Breast epithelium (tissue), 4 donors: ENCODE measurements at regions not wholly inside any gene's neighbourhood (a gene's known extent, or its start where the extent isn't known, plus 50 kb on each side); places are given as distances from the start of the nearest gene placed in this dataset.

Experiments
- DNase-seq, 2 donors: peaks; one replicate each; pipeline ENCODE4 v3.0.0-alpha.2; 2019; ENCODE audit warnings: low spot score in 2 of 2
- H3K27ac ChIP-seq, 2 donors: fragments of 200-600 bp; sonication (generic) in 1 of 2; one replicate each; pipeline ENCODE4 v1.5.1; 2016 to 2019; ENCODE audit warnings: mild to moderate bottlenecking in 1 of 2
- H3K27me3 ChIP-seq, 2 donors: fragments of 200-600 bp; sonication (generic) in 1 of 2; one replicate each; pipeline versions ENCODE4 v1.5.1 to v1.6.0; 2017 to 2019; ENCODE audit warnings: control low read depth in 1 of 2, mild to moderate bottlenecking in 1 of 2
- H3K36me3 ChIP-seq: fragments of 200-600 bp; one replicate; pipeline ENCODE4 v1.5.1; 2019
- H3K4me1 ChIP-seq, 2 donors: fragments of 200-600 bp; sonication (generic); one replicate each; pipeline ENCODE4 v1.5.1; 2016 to 2019; ENCODE audit warnings: control low read depth in 1 of 2
- H3K4me3 ChIP-seq, 3 donors: fragments of 200-600 bp; sonication (generic); 1 replicate in 2 of 3; 2 replicates in 1 of 3; pipeline ENCODE4 v1.5.1; 2016 to 2019; ENCODE audit warnings: mild to moderate bottlenecking in 3 of 3, moderate library complexity in 2 of 3
- H3K9me3 ChIP-seq, 2 donors: fragments of 200-600 bp; sonication (generic) in 1 of 2; one replicate each; pipeline ENCODE4 v1.5.1; 2016 to 2019; ENCODE audit warnings: control low read depth in 1 of 2
- POLR2A ChIP-seq: fragments of 450-650 bp; IDR thresholded peaks from one replicate; pipeline ENCODE4 v1.6.1; 2016; ENCODE audit warnings: antibody characterized with exemption, mild to moderate bottlenecking, moderate library complexity
- POLR2AphosphoS5 ChIP-seq, 3 donors: sonication (generic); formaldehyde crosslinking; IDR thresholded peaks; one replicate each; pipeline ENCODE4 v1.6.1; 2017; ENCODE audit warnings: antibody characterized with exemption in 3 of 3
- intact Hi-C: fragments of 100-400 bp; cut with DNase I; formaldehyde crosslinking; loops from one replicate; pipeline ENCODE4 v1.15.1; 2023; ENCODE audit warnings: low total_unique reads
- TF ChIP-seq, protein P1 (sequence below), 3 donors: fragments of 450-650 bp; IDR thresholded peaks; one replicate each; pipeline ENCODE4 v1.5.1; 2016 to 2017; ENCODE audit warnings: antibody characterized with exemption in 3 of 3, mild to moderate bottlenecking in 3 of 3, moderate library complexity in 3 of 3

DNA sequence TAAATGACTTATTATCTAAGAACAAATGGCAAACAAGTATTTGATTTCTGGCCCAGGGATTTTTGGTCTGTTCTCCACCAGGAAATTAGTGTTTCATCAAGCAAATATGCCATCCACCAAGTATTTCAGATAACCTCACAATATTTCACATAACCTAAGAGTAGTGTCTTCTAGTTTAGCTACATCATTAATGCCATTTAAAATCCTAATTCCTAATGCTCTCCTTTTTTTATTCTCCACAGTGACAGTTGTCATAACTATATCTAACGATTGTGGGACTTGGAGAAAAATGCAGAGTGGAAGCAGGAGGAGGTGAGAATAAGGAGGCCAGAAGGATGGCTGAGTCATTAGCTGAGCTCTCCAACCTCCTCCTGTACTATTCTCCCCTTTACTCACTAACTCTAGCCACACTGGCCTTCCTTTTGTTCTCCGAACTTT is 58.5 kb upstream of the CTLA4 start:
- no peak for TF ChIP-seq POLR2AphosphoS5 (IDR thresholded peaks at IDR 0.05)
- intact Hi-C loops, result no loop called here
- no peaks in the 10 kb centered on the region for H3K36me3 ChIP-seq
- DNase-seq, result no peak
- H3K27ac ChIP-seq, result peak overlapping the region in 1 of 2 donors; percentile 2
- H3K9me3 ChIP-seq, result peaks cover 0 to 5% of the 10 kb centered on the region in 2 donors
- H3K4me3 ChIP-seq, result no peak overlapping the region
- no peaks in the 10 kb centered on the region for H3K4me1 ChIP-seq
- no peaks in the 10 kb centered on the region for H3K27me3 ChIP-seq

GRCh38 chr2:203809991-203810510 is 57.5 kb upstream of the CTLA4 start:
- H3K4me3 ChIP-seq, result no peak overlapping the region
- TF ChIP-seq POLR2AphosphoS5 (IDR thresholded peaks at IDR 0.05), result no peak
- TF ChIP-seq, protein P1, sequence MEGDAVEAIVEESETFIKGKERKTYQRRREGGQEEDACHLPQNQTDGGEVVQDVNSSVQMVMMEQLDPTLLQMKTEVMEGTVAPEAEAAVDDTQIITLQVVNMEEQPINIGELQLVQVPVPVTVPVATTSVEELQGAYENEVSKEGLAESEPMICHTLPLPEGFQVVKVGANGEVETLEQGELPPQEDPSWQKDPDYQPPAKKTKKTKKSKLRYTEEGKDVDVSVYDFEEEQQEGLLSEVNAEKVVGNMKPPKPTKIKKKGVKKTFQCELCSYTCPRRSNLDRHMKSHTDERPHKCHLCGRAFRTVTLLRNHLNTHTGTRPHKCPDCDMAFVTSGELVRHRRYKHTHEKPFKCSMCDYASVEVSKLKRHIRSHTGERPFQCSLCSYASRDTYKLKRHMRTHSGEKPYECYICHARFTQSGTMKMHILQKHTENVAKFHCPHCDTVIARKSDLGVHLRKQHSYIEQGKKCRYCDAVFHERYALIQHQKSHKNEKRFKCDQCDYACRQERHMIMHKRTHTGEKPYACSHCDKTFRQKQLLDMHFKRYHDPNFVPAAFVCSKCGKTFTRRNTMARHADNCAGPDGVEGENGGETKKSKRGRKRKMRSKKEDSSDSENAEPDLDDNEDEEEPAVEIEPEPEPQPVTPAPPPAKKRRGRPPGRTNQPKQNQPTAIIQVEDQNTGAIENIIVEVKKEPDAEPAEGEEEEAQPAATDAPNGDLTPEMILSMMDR (IDR thresholded peaks at IDR 0.05), result no peak
- TF ChIP-seq POLR2A, result no peak
- H3K36me3 ChIP-seq, result no peaks in the 10 kb centered on the region
- H3K27ac ChIP-seq, result peak overlapping the region in 1 of 2 donors; percentile 32
- no peaks in the 10 kb centered on the region for H3K4me1 ChIP-seq
- H3K27me3 ChIP-seq, result no peaks in the 10 kb centered on the region
- peaks cover 0 to 5% of the 10 kb centered on the region in 2 donors for H3K9me3 ChIP-seq
- DNase-seq, result no peak
- intact Hi-C loops, result loop anchor here (10.0 kb wide), 1 partner anchor 325 kb away; no protein-coding TSS in a partner anchor

- H3K27ac ChIP-seq, result peak overlapping the region in 1 of 2 donors; percentile 55
- intact Hi-C loops, result loop anchor here (10.0 kb wide), 1 partner anchor 327 kb away; no protein-coding TSS in a partner anchor
- no peaks in the 10 kb centered on the region for H3K4me1 ChIP-seq
- no peak for DNase-seq
- TF ChIP-seq POLR2A, result no peak
- TF ChIP-seq POLR2AphosphoS5 (IDR thresholded peaks at IDR 0.05), result peak in 1 of 3 donors; percentile 51
- TF ChIP-seq, protein P1 (IDR thresholded peaks at IDR 0.05), result no peak
- no peaks in the 10 kb centered on the region for H3K9me3 ChIP-seq
- H3K36me3 ChIP-seq, result no peaks in the 10 kb centered on the region
- H3K27me3 ChIP-seq, result no peaks in the 10 kb centered on the region
- no peak overlapping the region for H3K4me3 ChIP-seq
Observed at GRCh38 chr2:203811491-203812221, 55.9 kb upstream of the CTLA4 start.

DNA sequence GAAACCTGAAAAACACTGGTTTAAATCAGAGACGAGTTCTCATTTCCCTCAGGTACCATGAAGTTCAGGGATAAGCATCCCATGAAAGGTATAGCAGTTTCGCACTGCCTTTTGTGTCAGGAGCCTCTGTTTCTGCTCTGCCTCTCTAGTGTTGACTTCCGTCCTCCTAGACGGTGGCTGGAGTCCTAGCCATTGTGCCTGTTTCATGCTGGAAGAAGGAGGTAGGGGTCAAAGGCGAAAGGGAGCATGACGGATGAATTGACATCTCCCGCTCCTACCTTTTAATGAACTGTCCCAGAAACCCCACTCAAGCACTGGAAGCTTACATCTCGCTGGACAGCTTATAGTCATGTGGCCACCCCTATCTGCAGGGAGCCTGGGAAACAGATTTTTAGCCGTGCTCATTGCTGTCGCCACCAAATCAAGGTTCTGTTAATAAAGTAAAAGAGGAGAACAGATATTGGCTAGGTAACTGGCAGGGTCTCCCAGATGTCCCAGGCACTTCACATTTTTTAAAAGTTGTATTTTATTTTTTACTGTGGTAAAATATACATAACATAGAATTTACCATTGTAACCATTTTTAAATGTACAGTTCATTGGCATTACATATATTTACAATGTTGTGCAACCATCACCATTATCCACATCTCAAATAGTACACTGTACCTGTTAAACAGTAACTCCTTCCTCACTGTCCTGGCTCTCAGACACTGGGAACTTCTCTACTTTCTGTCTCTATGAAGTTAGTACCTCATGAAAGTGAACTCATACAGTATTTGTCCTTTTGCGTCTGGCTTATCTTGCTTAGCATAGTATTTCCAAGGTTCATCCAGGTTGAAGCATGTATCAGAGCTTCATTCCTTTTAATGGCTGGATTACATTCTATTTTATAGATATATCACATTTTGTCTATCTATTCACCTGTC is 55.0 kb upstream of the CTLA4 start:
- Histone ChIP-seq H3K27ac (peak overlapping the region in 1 of 2 donors; percentile 55), H3K4me1 (no peaks in the 10 kb centered on the region), H3K9me3 (no peaks in the 10 kb centered on the region), H3K4me3 (no peak overlapping the region), H3K27me3 (no peaks in the 10 kb centered on the region), H3K36me3 (no peaks in the 10 kb centered on the region)
- DNase-seq, result no peak
- intact Hi-C loops, result loop anchor here (10.0 kb wide), 1 partner anchor 328 kb away; no protein-coding TSS in a partner anchor
- TF ChIP-seq, protein P1 (IDR thresholded peaks at IDR 0.05), result no peak
- no peak for TF ChIP-seq POLR2A
- TF ChIP-seq POLR2AphosphoS5 (IDR thresholded peaks at IDR 0.05), result no peak

DNA sequence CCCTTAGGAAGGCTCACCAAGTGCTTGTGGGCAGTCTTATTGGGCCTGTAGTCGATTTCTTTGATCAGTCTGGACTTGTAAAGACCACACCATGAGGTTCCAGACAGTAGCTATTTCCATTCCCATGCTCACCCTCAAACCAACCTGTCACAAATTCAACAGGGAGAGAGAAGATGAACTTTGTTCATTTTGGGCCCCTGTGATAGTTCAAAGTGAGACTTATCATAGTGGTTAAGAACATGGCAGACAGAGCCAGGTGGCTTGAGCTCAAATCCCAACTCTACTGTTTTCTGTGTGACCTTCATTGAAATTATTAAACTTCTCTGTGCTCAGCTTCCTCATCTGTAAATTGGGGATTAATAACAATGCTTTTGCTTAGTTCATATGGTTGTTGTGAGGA is 53.9 kb upstream of the CTLA4 start:
- TF ChIP-seq POLR2AphosphoS5 (IDR thresholded peaks at IDR 0.05), result no peak
- TF ChIP-seq POLR2A, result no peak
- TF ChIP-seq, protein P1 (IDR thresholded peaks at IDR 0.05), result no peak
- no peaks in the 10 kb centered on the region for H3K27me3 ChIP-seq
- no peak overlapping the region for H3K4me3 ChIP-seq
- H3K9me3 ChIP-seq, result no peaks in the 10 kb centered on the region
- no peaks in the 10 kb centered on the region for H3K4me1 ChIP-seq
- no peak overlapping the region for H3K27ac ChIP-seq
- H3K36me3 ChIP-seq, result no peaks in the 10 kb centered on the region
- intact Hi-C loops, result loop anchor here (10.0 kb wide), 1 partner anchor 329 kb away; no protein-coding TSS in a partner anchor
- DNase-seq, result no peak
